Upper lobe of left lung (tissue), 4 donors: ENCODE measurements at regions not wholly inside any gene's neighbourhood (a gene's known extent, or its start where the extent isn't known, plus 50 kb on each side); places are given as distances from the start of the nearest gene placed in this dataset.

ENCODE experiments used
- CTCF ChIP-seq, 6 experiments: fragments of 450-650 bp in 4 of 6; fragments of 200-600 bp in 2 of 6; sonication (generic) in 2 of 6; IDR thresholded peaks; one replicate each; pipeline ENCODE4 v1.5.1; 2016 to 2019; ENCODE audit warnings: antibody characterized with exemption in 6 of 6
- EP300 ChIP-seq, 4 donors: sonication (generic); formaldehyde crosslinking; IDR thresholded peaks; one replicate each; pipeline ENCODE4 v1.5.1; 2017; ENCODE audit warnings: antibody characterized with exemption in 4 of 4, control low read depth in 2 of 4

GRCh38 chr6:126600258-126600916 is 260.5 kb downstream of the CENPW start:
- TF ChIP-seq CTCF (IDR thresholded peaks at IDR 0.05): no peak
- no peak for TF ChIP-seq EP300 (IDR thresholded peaks at IDR 0.05)
